ENCODE measurements at regions not wholly inside any gene's neighbourhood (a gene's known extent, or its start where the extent isn't known, plus 50 kb on each side); places are given as distances from the start of the nearest gene placed in this dataset.

GRCh38 chr2:52539026-52539970 is 1228.3 kb upstream of the CHAC2 start:
- TF ChIP-seq CTCF (conservative IDR thresholded peaks at IDR 0.05; ENCODE audit: low read depth in 2 of 2) (no peak), EZH2 (IDR thresholded peaks at IDR 0.05; ENCODE audit: low read depth, unreplicated experiment) (no peak), JUNB (IDR thresholded peaks at IDR 0.05; ENCODE audit: unreplicated experiment) (no peak), POLR2AphosphoS5 (IDR thresholded peaks at IDR 0.05; ENCODE audit: low read depth) (no peak), ZNF331 (CRISPR knock-in tag; IDR thresholded peaks at IDR 0.05; ENCODE audit: low read depth) (no peak), EZH2phosphoT487 (IDR thresholded peaks at IDR 0.05; ENCODE audit: unreplicated experiment) (no peak), ETS1 (IDR thresholded peaks at IDR 0.05) (no peak), REST (IDR thresholded peaks at IDR 0.05; ENCODE audit: unreplicated experiment) (no peak), NANOG (IDR thresholded peaks at IDR 0.05; ENCODE audit: borderline replicate concordance) (no peak), ZNF114 (CRISPR knock-in tag; IDR thresholded peaks at IDR 0.05) (no peak), CREB1 (CRISPR knock-in tag; IDR thresholded peaks at IDR 0.05; ENCODE audit: low read depth) (no peak), STAT1 (IDR thresholded peaks at IDR 0.05; ENCODE audit: unreplicated experiment) (no peak), ZNF462 (CRISPR knock-in tag; IDR thresholded peaks at IDR 0.05) (no peak)

Data from GM23338 (cell line).